Keratinocyte (primary cell): ENCODE measurements at regions not wholly inside any gene's neighbourhood (a gene's known extent, or its start where the extent isn't known, plus 50 kb on each side); places are given as distances from the start of the nearest gene placed in this dataset.

Experiments used
- DNase-seq: peaks from one replicate; pipeline ENCODE4 v3.0.0-alpha.2; 2011; ENCODE audit warnings: low read depth, missing footprints, low spot score
- FAIRE-seq: peaks from 2 replicates; lab custom pipeline; 2011; peaks lifted over from hg19 to GRCh38; lab: Jason Lieb, UNC
- H2AFZ ChIP-seq: 2 replicates; pipeline ENCODE4 v1.6.0; 2012; ENCODE audit warnings: low read length, control low read depth, inconsistent platforms; ENCODE audit not compliant: control insufficient read depth
- H3K27ac ChIP-seq: 2 replicates; pipeline ENCODE4 v1.5.1; 2011; ENCODE audit warnings: low read length; ENCODE audit not compliant: control insufficient read depth, insufficient read depth
- H3K27me3 ChIP-seq: 3 replicates; pipeline ENCODE4 v1.6.0; 2011; ENCODE audit warnings: low read length; ENCODE audit not compliant: control insufficient read depth, insufficient read depth; ENCODE audit errors: extremely low read depth
- H3K36me3 ChIP-seq, 2 experiments: 2 replicates in 1 of 2; 3 replicates in 1 of 2; pipeline ENCODE4 v1.5.1; 2011; ENCODE audit warnings: low read length in 2 of 2, mild to moderate bottlenecking in 1 of 2; ENCODE audit not compliant: control insufficient read depth in 2 of 2, insufficient read depth in 2 of 2; ENCODE audit errors: extremely low read depth in 1 of 2
- H3K4me1 ChIP-seq: 3 replicates; pipeline ENCODE4 v1.5.1; 2011; ENCODE audit warnings: low read length; ENCODE audit not compliant: control insufficient read depth, insufficient read depth; ENCODE audit errors: extremely low read depth
- H3K4me2 ChIP-seq: 3 replicates; pipeline ENCODE4 v1.6.0; 2011; ENCODE audit warnings: low read depth, low read length; ENCODE audit not compliant: control insufficient read depth, insufficient read depth; ENCODE audit errors: extremely low read depth
- H3K4me3 ChIP-seq, 3 experiments: fragments of 200-600 bp in 1 of 3; sonication (generic) in 1 of 3; 2 replicates in 2 of 3; 3 replicates in 1 of 3; pipeline ENCODE4 v1.5.1; 2011 to 2016; ENCODE audit warnings: low read length in 3 of 3, mild to moderate bottlenecking in 3 of 3, control low read depth in 2 of 3, inconsistent platforms in 1 of 3, low read depth in 1 of 3, mixed read lengths in 1 of 3, mixed run types in 1 of 3, moderate library complexity in 1 of 3; ENCODE audit not compliant: control insufficient read depth in 2 of 3, insufficient read depth in 2 of 3; ENCODE audit errors: extremely low read depth in 1 of 3
- H3K79me2 ChIP-seq: 2 replicates; pipeline ENCODE4 v1.6.0; 2012; ENCODE audit warnings: low read length; ENCODE audit not compliant: control insufficient read depth, insufficient read depth
- H3K9ac ChIP-seq: 3 replicates; pipeline ENCODE4 v1.6.0; 2011; ENCODE audit warnings: low read length; ENCODE audit not compliant: control insufficient read depth, insufficient read depth; ENCODE audit errors: extremely low read depth
- H3K9me1 ChIP-seq: 3 replicates; pipeline ENCODE4 v1.6.0; 2011; ENCODE audit warnings: low read length; ENCODE audit not compliant: control insufficient read depth, insufficient read depth; ENCODE audit errors: extremely low read depth
- H3K9me3 ChIP-seq: 2 replicates; pipeline ENCODE4 v1.5.1; 2012; ENCODE audit warnings: low read depth, low read length; ENCODE audit not compliant: control insufficient read depth
- H4K20me1 ChIP-seq: 3 replicates; pipeline ENCODE4 v1.6.0; 2011; ENCODE audit warnings: low read length; ENCODE audit not compliant: control insufficient read depth, insufficient read depth; ENCODE audit errors: extremely low read depth
- CTCF ChIP-seq, 3 experiments: IDR thresholded peaks in 1 of 3; conservative IDR thresholded peaks in 1 of 3; optimal IDR thresholded peaks in 1 of 3; 2 replicates in 2 of 3; 3 replicates in 1 of 3; pipeline versions ENCODE3 to v1.5.1; 2011; ENCODE audit warnings: low read length in 3 of 3, mild to moderate bottlenecking in 3 of 3, moderate library complexity in 2 of 3, control low read depth in 1 of 3, inconsistent platforms in 1 of 3; ENCODE audit not compliant: insufficient read depth in 2 of 3; ENCODE audit errors: extremely low read depth in 1 of 3
- EZH2 ChIP-seq: IDR thresholded peaks from one replicate; pipeline ENCODE4 v1.6.1; 2012; ENCODE audit warnings: inconsistent platforms, mild to moderate bottlenecking, low read length, moderate library complexity
- dilution Hi-C: fragments of 300-500 bp; cut with MboI; formaldehyde crosslinking; loops from one replicate; pipeline ENCODE4 v1.7.0; 2020; ENCODE audit warnings: low sequenced_read_pairs; ENCODE audit not compliant: extremely low pct_ligation_motif_present

- H2AFZ ChIP-seq: no peak overlapping the region
- no peaks in the 10 kb centered on the region for H3K36me3 ChIP-seq
- FAIRE-seq (no peak), DNase-seq (no peak)
- no peak overlapping the region for H3K4me3 ChIP-seq
- H3K79me2 ChIP-seq: no peaks in the 10 kb centered on the region
- no peak overlapping the region for H3K27ac ChIP-seq
- no peak for TF ChIP-seq EZH2
- TF ChIP-seq CTCF (optimal IDR thresholded peaks at IDR 0.05 in 1 of 3, IDR thresholded peaks at IDR 0.05 in 1 of 3, conservative IDR thresholded peaks at IDR 0.05 in 1 of 3; ENCODE audit: extremely low read depth in 1 of 3, insufficient read depth in 2 of 3, low read length in 3 of 3): no peak
- H3K27me3 ChIP-seq: no peaks in the 10 kb centered on the region
- H4K20me1 ChIP-seq: no peaks in the 10 kb centered on the region
- no peaks in the 10 kb centered on the region for H3K9me3 ChIP-seq
- H3K4me1 ChIP-seq: no peaks in the 10 kb centered on the region
- no peaks in the 10 kb centered on the region for H3K9me1 ChIP-seq
- dilution Hi-C loops: loop anchor here (25.0 kb wide), 1 partner anchor 372 kb away; no protein-coding TSS in a partner anchor
- no peak overlapping the region for H3K4me2 ChIP-seq
- no peak overlapping the region for H3K9ac ChIP-seq
Observed at GRCh38 chr9:26334706-26335105, 557.9 kb downstream of the CAAP1 start.

GRCh38 chr9:26331223-26331622 is 561.4 kb downstream of the CAAP1 start:
- FAIRE-seq (no peak), DNase-seq (no peak)
- Histone ChIP-seq H3K4me2 (no peak overlapping the region), H3K27ac (no peak overlapping the region), H3K79me2 (no peaks in the 10 kb centered on the region), H4K20me1 (no peaks in the 10 kb centered on the region), H3K4me3 (no peak overlapping the region), H3K27me3 (no peaks in the 10 kb centered on the region), H3K4me1 (no peaks in the 10 kb centered on the region), H3K9me3 (no peaks in the 10 kb centered on the region), H2AFZ (no peak overlapping the region), H3K9me1 (no peaks in the 10 kb centered on the region), H3K9ac (no peak overlapping the region), H3K36me3 (no peaks in the 10 kb centered on the region)
- dilution Hi-C loops: loop anchor here (25.0 kb wide), 1 partner anchor 369 kb away; no protein-coding TSS in a partner anchor
- TF ChIP-seq CTCF (optimal IDR thresholded peaks at IDR 0.05 in 1 of 3, IDR thresholded peaks at IDR 0.05 in 1 of 3, conservative IDR thresholded peaks at IDR 0.05 in 1 of 3; ENCODE audit: extremely low read depth in 1 of 3, insufficient read depth in 2 of 3, low read length in 3 of 3) (no peak), EZH2 (no peak)
